GM20000 (cell line): ENCODE measurements at regions not wholly inside any gene's neighbourhood (a gene's known extent, or its start where the extent isn't known, plus 50 kb on each side); places are given as distances from the start of the nearest gene placed in this dataset.

Experiments used
- DNase-seq: peaks from one replicate; pipeline ENCODE4 v3.0.0; 2012; ENCODE audit warnings: low spot score
- TF ChIP-seq, protein P1 (sequence below): IDR thresholded peaks from 2 replicates; pipeline ENCODE4 v1.5.1; 2012; ENCODE audit warnings: mild to moderate bottlenecking, control low read depth; ENCODE audit errors: extremely low read depth, missing control alignments

DNA sequence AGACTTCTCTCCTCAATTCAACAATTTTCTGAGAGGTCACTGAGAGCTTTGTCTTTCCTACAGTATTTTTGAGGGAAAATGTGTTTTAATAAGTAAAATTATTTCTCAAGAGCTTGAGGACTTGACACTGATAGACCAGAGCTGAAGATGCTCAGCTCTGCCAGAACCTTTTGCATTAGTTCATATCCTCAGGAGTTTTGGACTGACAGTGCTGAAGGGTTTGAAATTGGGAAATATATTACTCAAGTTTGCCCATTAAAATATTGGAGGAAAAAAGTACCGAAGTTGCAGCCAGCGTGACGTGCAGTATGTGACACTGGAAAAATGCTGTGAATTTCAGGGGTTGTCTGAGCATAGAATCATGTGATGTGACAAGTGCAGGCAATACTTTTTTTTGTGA is 346.6 kb upstream of the DPYD start:
- no peak for DNase-seq
- TF ChIP-seq, protein P1, sequence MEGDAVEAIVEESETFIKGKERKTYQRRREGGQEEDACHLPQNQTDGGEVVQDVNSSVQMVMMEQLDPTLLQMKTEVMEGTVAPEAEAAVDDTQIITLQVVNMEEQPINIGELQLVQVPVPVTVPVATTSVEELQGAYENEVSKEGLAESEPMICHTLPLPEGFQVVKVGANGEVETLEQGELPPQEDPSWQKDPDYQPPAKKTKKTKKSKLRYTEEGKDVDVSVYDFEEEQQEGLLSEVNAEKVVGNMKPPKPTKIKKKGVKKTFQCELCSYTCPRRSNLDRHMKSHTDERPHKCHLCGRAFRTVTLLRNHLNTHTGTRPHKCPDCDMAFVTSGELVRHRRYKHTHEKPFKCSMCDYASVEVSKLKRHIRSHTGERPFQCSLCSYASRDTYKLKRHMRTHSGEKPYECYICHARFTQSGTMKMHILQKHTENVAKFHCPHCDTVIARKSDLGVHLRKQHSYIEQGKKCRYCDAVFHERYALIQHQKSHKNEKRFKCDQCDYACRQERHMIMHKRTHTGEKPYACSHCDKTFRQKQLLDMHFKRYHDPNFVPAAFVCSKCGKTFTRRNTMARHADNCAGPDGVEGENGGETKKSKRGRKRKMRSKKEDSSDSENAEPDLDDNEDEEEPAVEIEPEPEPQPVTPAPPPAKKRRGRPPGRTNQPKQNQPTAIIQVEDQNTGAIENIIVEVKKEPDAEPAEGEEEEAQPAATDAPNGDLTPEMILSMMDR: no peak

DNA sequence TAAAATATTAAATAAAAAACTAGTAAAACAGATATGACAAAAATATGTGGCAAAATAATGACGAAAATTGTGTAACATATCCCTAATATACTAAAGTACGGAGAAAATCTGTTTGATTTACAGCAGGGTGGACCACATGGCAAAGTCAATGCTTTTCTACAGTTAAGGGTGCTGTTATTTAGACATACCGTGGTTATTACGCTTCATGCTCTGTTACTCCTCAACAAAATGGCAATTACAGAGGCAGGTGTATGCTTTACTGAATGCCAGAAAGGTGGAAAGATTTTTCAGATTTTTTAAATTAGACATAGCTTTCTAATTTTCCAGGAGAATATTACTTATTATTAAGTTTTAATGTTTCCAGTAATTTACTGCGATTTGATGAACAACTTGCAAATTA is 343.9 kb upstream of the DPYD start:
- no peak for DNase-seq
- TF ChIP-seq, protein P1: no peak

DNA sequence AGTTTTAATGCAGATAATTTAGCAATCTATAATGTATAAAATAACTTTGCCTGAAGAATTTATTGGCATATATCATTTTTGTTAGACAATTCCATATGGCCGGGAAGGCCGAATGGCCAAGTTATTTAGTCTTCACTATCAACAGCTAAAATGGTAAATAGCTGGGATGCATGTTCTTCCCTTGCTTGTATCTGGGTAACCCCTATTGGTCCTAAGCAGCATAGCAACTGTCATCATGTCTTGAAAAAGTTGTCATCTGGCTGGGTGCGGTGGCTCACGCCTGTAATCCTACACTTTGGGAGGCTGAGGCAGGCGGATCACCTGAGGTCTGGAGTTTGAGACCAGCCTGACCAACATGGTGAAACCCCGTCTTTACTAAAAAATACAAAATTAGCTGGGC is 340.0 kb upstream of the DPYD start:
- TF ChIP-seq, protein P1: no peak
- no peak for DNase-seq

DNA sequence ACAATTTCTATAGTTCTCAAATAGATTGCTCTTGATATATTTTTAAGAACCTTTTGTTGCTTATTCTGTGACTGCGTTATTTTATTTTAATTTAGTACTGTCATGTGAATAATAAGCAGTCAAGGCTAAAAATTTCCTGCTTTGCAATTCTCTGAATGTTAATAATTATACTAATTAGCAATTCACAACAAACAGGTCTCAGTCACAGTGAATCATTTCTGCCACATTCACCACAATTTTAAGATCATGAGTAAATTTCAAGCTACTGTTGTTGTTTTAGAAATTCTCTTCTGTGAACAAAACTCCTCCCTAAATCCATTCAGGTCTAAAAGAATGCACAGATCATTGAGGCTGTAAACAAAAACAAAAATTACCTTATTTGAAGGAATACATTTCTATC is 339.6 kb upstream of the DPYD start:
- DNase-seq: no peak
- TF ChIP-seq, protein P1: no peak

DNA sequence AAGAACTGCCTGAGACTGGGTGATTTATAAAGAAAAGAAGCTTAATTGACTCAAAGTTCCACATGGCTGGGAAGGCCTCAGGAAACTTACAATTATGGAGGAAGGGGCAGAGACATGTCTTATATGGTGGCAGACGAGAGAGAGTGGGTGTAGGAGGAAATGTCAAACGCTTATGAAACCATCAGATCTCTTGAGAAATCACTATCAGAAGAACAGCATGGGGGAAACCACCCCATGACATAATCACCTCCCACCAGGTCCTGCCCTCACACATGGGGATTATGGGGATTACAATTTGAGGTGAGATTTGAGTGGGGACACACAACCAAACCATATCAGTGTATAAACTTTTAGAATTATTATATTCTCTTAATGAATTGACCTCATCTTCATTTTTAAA is 335.9 kb upstream of the DPYD start:
- DNase-seq: no peak
- TF ChIP-seq, protein P1: no peak

DNA sequence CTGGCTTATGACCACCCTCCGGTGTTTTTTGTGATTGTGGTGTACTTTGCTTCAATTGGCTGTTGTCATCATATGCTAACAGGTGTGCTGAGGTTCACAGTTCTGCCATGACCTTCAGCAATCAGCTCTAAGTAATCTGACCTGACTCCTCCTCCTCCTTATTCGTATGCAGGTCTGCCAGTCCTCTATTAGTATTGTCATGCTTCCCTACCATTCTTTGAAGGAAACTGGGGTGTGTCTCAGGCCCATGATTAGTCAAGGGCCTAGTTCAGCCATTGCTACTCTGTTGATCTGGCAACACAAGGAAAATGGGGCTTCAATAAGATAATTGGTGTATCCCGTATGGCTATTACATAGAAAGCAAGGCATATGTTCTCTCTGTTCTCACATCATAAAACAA is 332.3 kb upstream of the DPYD start:
- TF ChIP-seq, protein P1: no peak
- no peak for DNase-seq

DNA sequence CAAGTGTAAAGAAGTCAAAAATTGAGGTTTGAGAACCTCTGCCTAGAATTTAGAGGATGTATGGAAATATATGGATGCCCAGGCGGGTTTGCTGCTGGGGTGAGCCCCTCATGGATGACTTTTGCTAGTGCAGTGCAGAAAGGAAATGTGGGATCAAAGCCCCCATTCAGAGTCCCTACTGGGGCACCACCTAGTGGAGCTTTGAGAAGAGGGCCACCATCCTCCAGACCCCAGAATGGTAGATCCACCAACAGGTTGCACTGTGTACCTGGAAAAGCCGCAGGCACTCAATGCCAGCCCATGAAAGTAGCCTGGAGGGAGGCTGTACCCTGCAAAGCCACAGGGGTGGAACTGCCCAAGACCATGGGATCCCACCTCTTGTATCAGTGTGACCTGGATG is 330.7 kb upstream of the DPYD start:
- no peak for DNase-seq
- TF ChIP-seq, protein P1: no peak
